ENCODE measurements at regions not wholly inside any gene's neighbourhood (a gene's known extent, or its start where the extent isn't known, plus 50 kb on each side); places are given as distances from the start of the nearest gene placed in this dataset.

GRCh38 chr5:67695369-67695768, 498.8 kb upstream of the CD180 start:
- no peak overlapping the region for H3K4me3 ChIP-seq (ENCODE audit: control insufficient read depth, low read depth, low read length)
- no peak for TF ChIP-seq CTCF (IDR thresholded peaks at IDR 0.05; ENCODE audit: control insufficient read depth, insufficient read depth, low read depth, low read length, missing control alignments)
- DNase-seq (ENCODE audit: low read depth): no peak

- H3K4me3 ChIP-seq (ENCODE audit: control insufficient read depth, low read depth, low read length): no peak overlapping the region
- no peak for TF ChIP-seq CTCF (IDR thresholded peaks at IDR 0.05; ENCODE audit: control insufficient read depth, insufficient read depth, low read depth, low read length, missing control alignments)
- no peak for DNase-seq (ENCODE audit: low read depth)
Observed at GRCh38 chr5:67694810-67695191, 498.2 kb upstream of the CD180 start.

GRCh38 chr5:67693956-67694809, 497.6 kb upstream of the CD180 start:
- no peak for TF ChIP-seq CTCF (IDR thresholded peaks at IDR 0.05; ENCODE audit: control insufficient read depth, insufficient read depth, low read depth, low read length, missing control alignments)
- DNase-seq (ENCODE audit: low read depth): no peak
- H3K4me3 ChIP-seq (ENCODE audit: control insufficient read depth, low read depth, low read length): no peak overlapping the region

- no peak for DNase-seq (ENCODE audit: low read depth)
- no peak overlapping the region for H3K4me3 ChIP-seq (ENCODE audit: control insufficient read depth, low read depth, low read length)
- TF ChIP-seq CTCF (IDR thresholded peaks at IDR 0.05; ENCODE audit: control insufficient read depth, insufficient read depth, low read depth, low read length, missing control alignments): no peak
Observed at GRCh38 chr5:67686746-67687145, 490.1 kb upstream of the CD180 start.

- DNase-seq (ENCODE audit: low read depth): no peak
- no peak for TF ChIP-seq CTCF (IDR thresholded peaks at IDR 0.05; ENCODE audit: control insufficient read depth, insufficient read depth, low read depth, low read length, missing control alignments)
- no peak overlapping the region for H3K4me3 ChIP-seq (ENCODE audit: control insufficient read depth, low read depth, low read length)
Observed at GRCh38 chr5:67681703-67682102, 485.1 kb upstream of the CD180 start.

- no peak overlapping the region for H3K4me3 ChIP-seq (ENCODE audit: control insufficient read depth, low read depth, low read length)
- DNase-seq (ENCODE audit: low read depth): no peak
- no peak for TF ChIP-seq CTCF (IDR thresholded peaks at IDR 0.05; ENCODE audit: control insufficient read depth, insufficient read depth, low read depth, low read length, missing control alignments)
Observed at GRCh38 chr5:67680099-67680498, 483.5 kb upstream of the CD180 start.

Data from AG09309 (cell line).